ENCODE measurements at regions not wholly inside any gene's neighbourhood (a gene's known extent, or its start where the extent isn't known, plus 50 kb on each side); places are given as distances from the start of the nearest gene placed in this dataset.
A peak's percentile ranks its signal among the peaks of the same experiment; 100 is the strongest.

- Histone ChIP-seq H3K27me3 (no peaks in the 10 kb centered on the region), H3K4me1 (no peaks in the 10 kb centered on the region), H3K9me3 (no peaks in the 10 kb centered on the region), H3K27ac (no peak overlapping the region), H3K4me3 (replicated peaks in 1 of 3) (no peak overlapping the region), H3K36me3 (no peaks in the 10 kb centered on the region)
- intact Hi-C loops (cut with DNase I) = no loop called here
- no peak for DNase-seq
- 84 to 88% methylated on average over 11 of the region's 13 CpGs for WGBS, 2 donors
- TF ChIP-seq, protein P1, sequence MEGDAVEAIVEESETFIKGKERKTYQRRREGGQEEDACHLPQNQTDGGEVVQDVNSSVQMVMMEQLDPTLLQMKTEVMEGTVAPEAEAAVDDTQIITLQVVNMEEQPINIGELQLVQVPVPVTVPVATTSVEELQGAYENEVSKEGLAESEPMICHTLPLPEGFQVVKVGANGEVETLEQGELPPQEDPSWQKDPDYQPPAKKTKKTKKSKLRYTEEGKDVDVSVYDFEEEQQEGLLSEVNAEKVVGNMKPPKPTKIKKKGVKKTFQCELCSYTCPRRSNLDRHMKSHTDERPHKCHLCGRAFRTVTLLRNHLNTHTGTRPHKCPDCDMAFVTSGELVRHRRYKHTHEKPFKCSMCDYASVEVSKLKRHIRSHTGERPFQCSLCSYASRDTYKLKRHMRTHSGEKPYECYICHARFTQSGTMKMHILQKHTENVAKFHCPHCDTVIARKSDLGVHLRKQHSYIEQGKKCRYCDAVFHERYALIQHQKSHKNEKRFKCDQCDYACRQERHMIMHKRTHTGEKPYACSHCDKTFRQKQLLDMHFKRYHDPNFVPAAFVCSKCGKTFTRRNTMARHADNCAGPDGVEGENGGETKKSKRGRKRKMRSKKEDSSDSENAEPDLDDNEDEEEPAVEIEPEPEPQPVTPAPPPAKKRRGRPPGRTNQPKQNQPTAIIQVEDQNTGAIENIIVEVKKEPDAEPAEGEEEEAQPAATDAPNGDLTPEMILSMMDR (IDR thresholded peaks at IDR 0.05) = no peak
- no peak for TF ChIP-seq POLR2A (IDR thresholded peaks at IDR 0.05)
Observed at GRCh38 chr14:43540948-43541347, 966.1 kb downstream of the FSCB start.

GRCh38 chr14:43539210-43539609 is 967.9 kb downstream of the FSCB start:
- TF ChIP-seq POLR2A (IDR thresholded peaks at IDR 0.05) = no peak
- TF ChIP-seq, protein P1 (IDR thresholded peaks at IDR 0.05) = peak in 3 of 6 experiments; percentile 31 to 50 (median 36)
- H3K9me3 ChIP-seq = no peaks in the 10 kb centered on the region

DNA sequence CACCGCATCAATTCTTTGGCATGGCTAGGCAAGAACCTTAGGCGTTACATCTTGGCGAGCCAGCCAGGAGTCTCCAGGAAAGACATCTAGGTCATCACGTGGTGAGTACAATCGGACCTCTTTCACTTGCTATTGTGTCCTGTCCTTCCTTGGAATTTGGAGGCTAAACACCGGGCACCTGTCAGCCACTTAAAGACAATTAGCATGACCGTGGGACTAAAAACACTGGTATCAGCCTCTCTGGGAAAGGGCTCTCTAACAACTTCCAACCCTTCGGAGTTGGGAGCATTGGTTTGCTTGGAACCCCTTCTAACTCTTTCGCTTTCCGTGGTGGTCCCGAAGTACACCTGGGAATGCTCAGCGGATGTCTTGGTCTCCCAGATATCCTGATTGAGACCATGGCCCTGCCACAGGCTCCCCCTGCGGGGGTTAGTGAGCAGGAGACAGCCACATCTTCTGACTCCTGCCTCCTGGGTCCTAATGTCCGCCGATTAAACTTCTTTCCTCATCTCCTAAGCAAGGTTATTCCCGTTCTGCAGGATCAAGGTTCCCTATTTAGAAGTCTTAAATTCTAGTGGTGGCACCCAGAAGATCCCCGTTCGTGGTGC is 971.7 kb downstream of the FSCB start:
- WGBS, 2 donors = 90 to 91% methylated on average over 18 of the region's 18 CpGs
- Histone ChIP-seq H3K9me3 (no peaks in the 10 kb centered on the region), H3K27me3 (no peaks in the 10 kb centered on the region), H3K27ac (no peak overlapping the region), H3K4me3 (replicated peaks in 1 of 3) (no peak overlapping the region), H3K36me3 (no peaks in the 10 kb centered on the region), H3K4me1 (no peaks in the 10 kb centered on the region)
- DNase-seq = no peak
- TF ChIP-seq, protein P1 (IDR thresholded peaks at IDR 0.05) = no peak
- TF ChIP-seq POLR2A (IDR thresholded peaks at IDR 0.05) = no peak
- intact Hi-C loops (cut with DNase I) = no loop called here

More at GRCh38 chr14:43539210-43539609, 967.9 kb downstream of the FSCB start:
- intact Hi-C loops (cut with DNase I) = no loop called here
- Histone ChIP-seq H3K27me3 (no peaks in the 10 kb centered on the region), H3K4me3 (replicated peaks in 1 of 3) (no peak overlapping the region), H3K36me3 (no peaks in the 10 kb centered on the region), H3K4me1 (no peaks in the 10 kb centered on the region), H3K27ac (no peak overlapping the region)
- WGBS, 2 donors = 28 to 31% methylated on average over 6 of the region's 6 CpGs
- peak in 1 of 2 donors; percentile 12 for DNase-seq

DNA sequence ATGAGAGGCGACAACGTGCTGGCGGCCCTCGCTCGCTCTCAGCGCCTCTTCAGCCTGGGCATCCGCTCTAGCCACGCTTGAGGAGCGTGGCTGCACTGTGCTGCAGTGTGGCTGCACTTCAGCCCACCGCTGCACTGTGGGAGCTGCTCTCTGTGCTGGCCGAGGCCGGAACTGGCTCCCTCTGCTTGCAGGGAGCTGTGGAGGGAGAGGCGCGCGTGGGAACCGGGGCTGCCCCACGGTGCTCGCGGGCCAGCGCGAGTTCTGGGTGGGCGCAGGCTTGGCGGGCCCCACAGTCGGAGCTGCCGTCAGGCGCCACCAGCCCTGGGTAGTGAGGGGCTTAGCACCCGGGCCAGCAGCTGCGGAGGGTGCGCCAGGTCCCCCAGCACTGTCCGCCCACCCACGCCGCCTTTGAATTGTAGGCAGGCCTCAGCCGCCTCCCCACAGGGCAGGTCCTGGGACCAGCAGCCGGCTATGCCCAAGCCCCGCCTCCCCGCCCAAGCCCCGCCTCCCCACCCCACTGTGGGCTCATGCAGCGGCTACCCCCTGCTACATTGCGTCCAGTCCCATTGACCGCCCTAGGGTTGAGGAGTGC is 974.2 kb downstream of the FSCB start:
- TF ChIP-seq POLR2A (IDR thresholded peaks at IDR 0.05) = no peak
- TF ChIP-seq, protein P1 (IDR thresholded peaks at IDR 0.05) = no peak
- no peak for DNase-seq
- Histone ChIP-seq H3K9me3 (no peaks in the 10 kb centered on the region), H3K27ac (no peak overlapping the region), H3K27me3 (no peaks in the 10 kb centered on the region), H3K4me1 (no peaks in the 10 kb centered on the region), H3K4me3 (replicated peaks in 1 of 3) (no peak overlapping the region), H3K36me3 (no peaks in the 10 kb centered on the region)
- intact Hi-C loops (cut with DNase I) = no loop called here
- WGBS, 2 donors = 88 to 95% methylated on average over 14 to 18 of the region's 40 CpGs

DNA sequence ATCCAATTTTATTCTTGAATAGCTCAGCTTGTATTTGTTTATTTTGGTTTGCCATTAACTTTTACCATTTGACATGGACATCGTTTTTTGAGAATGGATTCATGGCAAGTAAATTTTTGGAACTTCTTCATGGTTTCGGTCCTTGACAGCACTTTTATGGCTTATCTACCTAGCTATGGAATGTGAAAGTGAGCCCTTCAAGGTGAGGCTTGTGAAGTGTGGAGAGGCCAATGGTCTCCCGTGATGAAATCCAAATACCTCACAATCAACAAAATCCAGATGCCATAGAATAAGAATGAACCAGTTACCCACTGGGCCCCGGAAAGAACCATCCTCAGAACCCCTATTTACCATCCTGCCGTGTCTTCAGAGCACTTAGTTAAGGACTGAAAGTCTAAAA is 978.8 kb downstream of the FSCB start:
- TF ChIP-seq, protein P1 (IDR thresholded peaks at IDR 0.05) = no peak
- TF ChIP-seq POLR2A (IDR thresholded peaks at IDR 0.05) = no peak
- intact Hi-C loops (cut with DNase I) = no loop called here
- DNase-seq = no peak
- Histone ChIP-seq H3K4me3 (replicated peaks in 1 of 3) (no peak overlapping the region), H3K36me3 (no peaks in the 10 kb centered on the region), H3K9me3 (no peaks in the 10 kb centered on the region), H3K27ac (no peak overlapping the region), H3K4me1 (no peaks in the 10 kb centered on the region), H3K27me3 (no peaks in the 10 kb centered on the region)
- WGBS, 2 donors = 79 to 83% methylated on average over 5 of the region's 5 CpGs

Measured in thyroid gland (tissue), 4 donors.